Tibial nerve (tissue), 4 donors: ENCODE measurements at regions not wholly inside any gene's neighbourhood (a gene's known extent, or its start where the extent isn't known, plus 50 kb on each side); places are given as distances from the start of the nearest gene placed in this dataset.

Experiments
- DNase-seq, 2 donors: peaks; one replicate each; pipeline ENCODE4 v3.0.0-alpha.2; 2019; ENCODE audit warnings: low spot score in 2 of 2
- H3K27ac ChIP-seq, 4 donors: fragments of 200-600 bp; sonication (generic) in 3 of 4; one replicate each; pipeline ENCODE4 v1.5.1; 2017 to 2019; ENCODE audit warnings: mild to moderate bottlenecking in 1 of 4
- H3K27me3 ChIP-seq, 2 donors: fragments of 200-600 bp; sonication (generic) in 1 of 2; one replicate each; pipeline versions ENCODE4 v1.5.1 to v1.6.0; 2017 to 2019
- H3K36me3 ChIP-seq, 3 donors: fragments of 200-600 bp; sonication (generic); one replicate each; pipeline ENCODE4 v1.5.1; 2018 to 2019
- H3K4me1 ChIP-seq, 4 donors: fragments of 200-600 bp; sonication (generic) in 3 of 4; one replicate each; pipeline ENCODE4 v1.5.1; 2017 to 2019
- H3K4me3 ChIP-seq, 4 donors: fragments of 200-600 bp; sonication (generic) in 3 of 4; one replicate each; pipeline ENCODE4 v1.5.1; 2017 to 2019; ENCODE audit warnings: mild to moderate bottlenecking in 1 of 4, moderate library complexity in 1 of 4
- H3K9me3 ChIP-seq, 4 donors: fragments of 200-600 bp; sonication (generic) in 3 of 4; one replicate each; pipeline ENCODE4 v1.5.1; 2017 to 2019
- CTCF ChIP-seq, 5 experiments: fragments of 200-600 bp in 3 of 5; fragments of 450-650 bp in 2 of 5; sonication (generic) in 3 of 5; IDR thresholded peaks; one replicate each; pipeline ENCODE4 v1.5.1; 2016 to 2019; ENCODE audit warnings: antibody characterized with exemption in 5 of 5, mild to moderate bottlenecking in 3 of 5, moderate library complexity in 2 of 5
- EP300 ChIP-seq, 2 donors: sonication (generic); formaldehyde crosslinking; IDR thresholded peaks; one replicate each; pipeline ENCODE4 v1.6.1; 2017; ENCODE audit warnings: antibody characterized with exemption in 2 of 2, mild to moderate bottlenecking in 1 of 2
- POLR2A ChIP-seq, 2 donors: fragments of 450-650 bp; IDR thresholded peaks; one replicate each; pipeline ENCODE4 v1.6.1; 2017; ENCODE audit warnings: antibody characterized with exemption in 2 of 2, mild to moderate bottlenecking in 2 of 2, moderate library complexity in 2 of 2
- WGBS, 2 donors: methylation state at CpG; one replicate each; pipeline ENCODE4 v1.1.5; 2018; 5-methylcytosine and 5-hydroxymethylcytosine counted together

DNA sequence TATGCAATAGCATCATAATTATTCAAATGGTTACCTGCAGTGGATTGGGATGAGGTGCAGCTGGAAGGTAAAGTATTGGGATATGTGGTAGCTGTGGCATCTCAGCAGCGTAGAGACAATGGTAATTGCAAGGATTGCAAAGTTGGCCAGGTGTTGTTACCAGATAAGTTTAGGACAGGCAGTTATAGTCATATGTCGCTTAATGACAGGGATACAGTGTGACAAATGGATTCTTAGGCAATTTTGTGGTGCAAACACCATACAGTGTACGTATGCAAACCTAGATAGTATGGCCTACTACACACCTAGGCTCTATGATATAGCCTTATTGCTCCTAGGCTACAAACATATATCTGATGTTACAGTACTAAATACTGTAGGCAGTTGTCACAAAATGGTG is 163.5 kb upstream of the LYZL2 start:
- Histone ChIP-seq H3K4me1 (peaks cover 0 to 10% (median 0%) of the 10 kb centered on the region in 4 donors), H3K27me3 (no peaks in the 10 kb centered on the region), H3K4me3 (no peak overlapping the region), H3K27ac (no peak overlapping the region), H3K36me3 (no peaks in the 10 kb centered on the region), H3K9me3 (no peaks in the 10 kb centered on the region)
- TF ChIP-seq EP300 (IDR thresholded peaks at IDR 0.05) (no peak), CTCF (IDR thresholded peaks at IDR 0.05) (no peak), POLR2A (IDR thresholded peaks at IDR 0.05) (no peak)
- WGBS, 2 donors: 93 to 97% methylated on average over 3 of the region's 3 CpGs
- DNase-seq: no peak

GRCh38 chr10:30792025-30792424 is 162.5 kb upstream of the LYZL2 start:
- DNase-seq: no peak
- no peak overlapping the region for H3K4me3 ChIP-seq
- peaks cover 0 to 10% (median 0%) of the 10 kb centered on the region in 4 donors for H3K4me1 ChIP-seq
- WGBS, 2 donors: 80 to 88% methylated on average over 2 of the region's 2 CpGs
- TF ChIP-seq CTCF (IDR thresholded peaks at IDR 0.05): no peak
- TF ChIP-seq EP300 (IDR thresholded peaks at IDR 0.05): no peak
- TF ChIP-seq POLR2A (IDR thresholded peaks at IDR 0.05): no peak
- H3K9me3 ChIP-seq: no peaks in the 10 kb centered on the region
- no peaks in the 10 kb centered on the region for H3K27me3 ChIP-seq
- no peaks in the 10 kb centered on the region for H3K36me3 ChIP-seq
- no peak overlapping the region for H3K27ac ChIP-seq

DNA sequence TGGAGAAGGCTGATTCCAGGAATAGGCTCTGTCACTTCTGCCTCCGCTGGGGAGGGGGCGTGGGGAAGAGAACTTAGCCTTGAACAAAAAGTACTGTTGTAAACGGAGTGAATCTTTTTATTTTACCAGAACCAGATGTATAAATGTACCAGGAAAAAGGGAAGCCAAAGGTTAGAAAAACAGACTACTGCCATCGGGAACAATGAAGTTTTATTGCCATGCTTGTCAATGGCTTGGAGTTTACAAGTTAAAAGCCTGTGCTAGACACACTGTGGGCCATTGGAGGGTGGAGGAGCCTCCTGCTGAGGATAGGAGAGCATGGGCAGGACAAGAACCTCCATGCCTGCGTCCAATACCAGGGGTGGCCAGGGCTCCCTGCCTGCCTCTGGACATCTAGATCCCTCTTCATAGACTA is 161.7 kb upstream of the LYZL2 start:
- H3K4me1 ChIP-seq: peaks cover 0 to 12% (median under 1%) of the 10 kb centered on the region in 4 donors
- DNase-seq: no peak
- H3K9me3 ChIP-seq: no peaks in the 10 kb centered on the region
- H3K4me3 ChIP-seq: no peak overlapping the region
- WGBS, 2 donors: 29 to 32% methylated on average over 5 of the region's 5 CpGs
- no peaks in the 10 kb centered on the region for H3K27me3 ChIP-seq
- H3K36me3 ChIP-seq: no peaks in the 10 kb centered on the region
- no peak for TF ChIP-seq EP300 (IDR thresholded peaks at IDR 0.05)
- TF ChIP-seq CTCF (IDR thresholded peaks at IDR 0.05): no peak
- no peak for TF ChIP-seq POLR2A (IDR thresholded peaks at IDR 0.05)
- H3K27ac ChIP-seq: no peak overlapping the region

DNA sequence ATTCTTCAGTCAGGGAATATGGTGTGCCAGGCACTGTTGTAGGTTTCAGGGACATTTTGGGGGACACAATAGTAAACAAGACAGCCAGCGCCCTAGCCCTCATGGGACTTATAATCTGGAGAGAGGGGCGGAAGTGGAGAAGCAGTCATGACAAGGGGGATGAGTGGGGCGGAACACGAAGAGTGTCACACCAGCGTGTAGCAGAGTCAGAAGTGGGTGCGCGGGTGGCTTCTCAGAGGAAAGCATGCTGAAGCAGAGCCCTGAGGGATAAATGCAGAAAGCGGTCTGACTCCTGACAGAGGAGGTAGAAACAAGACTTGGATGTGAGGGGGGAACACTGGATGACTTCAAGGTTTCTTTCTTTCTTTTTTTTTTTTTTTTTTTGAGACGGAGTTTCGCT is 160.3 kb upstream of the LYZL2 start:
- TF ChIP-seq CTCF (IDR thresholded peaks at IDR 0.05) (no peak), POLR2A (IDR thresholded peaks at IDR 0.05) (no peak), EP300 (IDR thresholded peaks at IDR 0.05) (no peak)
- WGBS, 2 donors: 92 to 98% methylated on average over 10 of the region's 10 CpGs
- no peak overlapping the region for H3K4me3 ChIP-seq
- H3K27me3 ChIP-seq: no peaks in the 10 kb centered on the region
- no peak overlapping the region for H3K27ac ChIP-seq
- no peak for DNase-seq
- no peaks in the 10 kb centered on the region for H3K9me3 ChIP-seq
- H3K36me3 ChIP-seq: no peaks in the 10 kb centered on the region
- H3K4me1 ChIP-seq: peaks cover 0 to 25% (median 5%) of the 10 kb centered on the region in 4 donors

DNA sequence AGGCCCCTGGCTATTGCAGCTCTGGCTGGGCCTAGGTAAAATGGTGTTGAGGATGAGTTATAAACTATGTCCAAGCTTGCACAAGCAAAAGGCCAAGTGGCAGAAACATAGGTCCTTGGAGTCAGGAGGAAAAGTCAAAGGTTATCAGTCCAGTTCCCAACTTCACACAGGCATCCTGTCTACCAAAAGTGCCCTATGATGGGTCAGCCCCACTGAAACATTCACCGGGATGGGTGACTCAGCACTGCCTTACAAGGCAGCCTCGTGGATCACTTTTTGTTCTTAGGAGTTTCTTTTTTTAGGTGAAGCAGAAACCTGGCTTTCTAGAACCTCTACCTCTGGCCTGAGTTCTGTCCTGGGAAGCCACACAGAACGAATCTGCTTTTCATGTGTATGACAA is 158.8 kb upstream of the LYZL2 start:
- TF ChIP-seq CTCF (IDR thresholded peaks at IDR 0.05) (no peak), EP300 (IDR thresholded peaks at IDR 0.05) (peak in 1 of 2 donors; percentile 36)
- no peak for DNase-seq
- peak overlapping the region in 1 of 4 donors; percentile 20 for H3K27ac ChIP-seq
- 63 to 68% methylated on average over 3 of the region's 3 CpGs for WGBS, 2 donors
- H3K4me1 ChIP-seq: peaks cover 0 to 36% (median 8%) of the 10 kb centered on the region in 4 donors
- H3K27me3 ChIP-seq: no peaks in the 10 kb centered on the region
- H3K4me3 ChIP-seq: no peak overlapping the region
- no peaks in the 10 kb centered on the region for H3K9me3 ChIP-seq
- no peaks in the 10 kb centered on the region for H3K36me3 ChIP-seq
